ENCODE measurements at regions not wholly inside any gene's neighbourhood (a gene's known extent, or its start where the extent isn't known, plus 50 kb on each side); places are given as distances from the start of the nearest gene placed in this dataset.
"Not testable (repeated sequence)": the region's sequence is repeated elsewhere in the genome, so short reads cannot be mapped to it uniquely, and the experiment has no call there.

- no peak for DNase-seq
Measured at GRCh38 chr3:64385277-64385676, 160.0 kb upstream of the PRICKLE2 start.

GRCh38 chr3:64384561-64384960, 159.3 kb upstream of the PRICKLE2 start:
- no peak for DNase-seq

- no peak for DNase-seq
Measured at GRCh38 chr3:64382153-64382552, 156.9 kb upstream of the PRICKLE2 start.

GRCh38 chr3:64381367-64381766, 156.1 kb upstream of the PRICKLE2 start:
- DNase-seq, result no peak

GRCh38 chr3:64380546-64380945, 155.3 kb upstream of the PRICKLE2 start:
- DNase-seq, result no peak

GRCh38 chr3:64379221-64379620, 154.0 kb upstream of the PRICKLE2 start:
- no peak for DNase-seq

GRCh38 chr3:64377942-64378341, 152.7 kb upstream of the PRICKLE2 start:
- no peak for DNase-seq

- DNase-seq, result no peak
Measured at GRCh38 chr3:64375737-64376136, 150.5 kb upstream of the PRICKLE2 start.

GRCh38 chr3:64369390-64369789, 144.1 kb upstream of the PRICKLE2 start:
- DNase-seq, result no peak

- DNase-seq, result no peak
Measured at GRCh38 chr3:64368257-64369020, 143.2 kb upstream of the PRICKLE2 start.

GRCh38 chr3:64365877-64366276, 140.6 kb upstream of the PRICKLE2 start:
- DNase-seq, result no peak

GRCh38 chr3:64363842-64364241, 138.6 kb upstream of the PRICKLE2 start:
- no peak for DNase-seq

GRCh38 chr3:64361962-64362735, 136.9 kb upstream of the PRICKLE2 start:
- DNase-seq, result no peak

- not testable (repeated sequence) for DNase-seq
Measured at GRCh38 chr3:64361036-64361435, 135.8 kb upstream of the PRICKLE2 start.

GRCh38 chr3:64360280-64360679, 135.0 kb upstream of the PRICKLE2 start:
- no peak for DNase-seq

- DNase-seq, result no peak
Measured at GRCh38 chr3:64359735-64360134, 134.5 kb upstream of the PRICKLE2 start.

- DNase-seq, result no peak
Measured at GRCh38 chr3:64358853-64359252, 133.6 kb upstream of the PRICKLE2 start.

GRCh38 chr3:64358176-64358575, 132.9 kb upstream of the PRICKLE2 start:
- DNase-seq, result no peak

- no peak for DNase-seq
Measured at GRCh38 chr3:64357481-64357880, 132.2 kb upstream of the PRICKLE2 start.

- DNase-seq, result peak; percentile 63
Measured at GRCh38 chr3:64355401-64355807, 130.1 kb upstream of the PRICKLE2 start.

GRCh38 chr3:64354956-64355355, 129.7 kb upstream of the PRICKLE2 start:
- no peak for DNase-seq

GRCh38 chr3:64354221-64354620, 129.0 kb upstream of the PRICKLE2 start:
- DNase-seq, result peak; percentile 58

- DNase-seq, result no peak
Measured at GRCh38 chr3:64353226-64353625, 128.0 kb upstream of the PRICKLE2 start.

GRCh38 chr3:64352639-64352992, 127.3 kb upstream of the PRICKLE2 start:
- DNase-seq, result no peak
